ENCODE measurements at regions not wholly inside any gene's neighbourhood (a gene's known extent, or its start where the extent isn't known, plus 50 kb on each side); places are given as distances from the start of the nearest gene placed in this dataset.

- TF ChIP-seq CTCF (IDR thresholded peaks at IDR 0.05; ENCODE audit: insufficient read depth, low read depth, low read length, missing control alignments) = no peak
- no peak for DNase-seq (ENCODE audit: low read depth)
- H3K4me3 ChIP-seq (ENCODE audit: low read length) = no peak overlapping the region
Observed at GRCh38 chr13:30024125-30024865, 173.9 kb upstream of the UBL3 start.

GRCh38 chr13:30023196-30023895, 172.9 kb upstream of the UBL3 start:
- no peak for DNase-seq (ENCODE audit: low read depth)
- no peak for TF ChIP-seq CTCF (IDR thresholded peaks at IDR 0.05; ENCODE audit: insufficient read depth, low read depth, low read length, missing control alignments)
- no peak overlapping the region for H3K4me3 ChIP-seq (ENCODE audit: low read length)

DNA sequence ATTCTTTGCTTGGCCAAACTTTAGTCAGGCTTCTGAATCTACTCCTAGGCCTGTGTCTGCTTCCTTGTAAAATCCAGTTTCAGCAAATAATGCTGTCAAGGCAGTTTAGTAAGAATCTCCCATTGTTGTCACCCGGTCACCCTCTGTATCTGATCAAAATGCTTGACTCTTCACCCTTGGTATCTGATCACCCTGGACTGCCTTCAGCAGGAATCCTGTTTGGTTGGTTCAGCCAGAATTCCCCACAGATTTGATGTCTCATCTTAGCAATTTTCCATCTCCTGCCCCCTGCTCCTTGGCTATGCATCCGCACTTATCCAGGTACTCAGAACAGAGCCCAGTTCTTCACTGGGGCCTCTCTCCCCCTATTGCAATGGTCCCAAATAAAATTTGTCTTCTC, 172.4 kb upstream of the UBL3 start:
- no peak for DNase-seq (ENCODE audit: low read depth)
- no peak for TF ChIP-seq CTCF (IDR thresholded peaks at IDR 0.05; ENCODE audit: insufficient read depth, low read depth, low read length, missing control alignments)
- no peak overlapping the region for H3K4me3 ChIP-seq (ENCODE audit: low read length)

DNA sequence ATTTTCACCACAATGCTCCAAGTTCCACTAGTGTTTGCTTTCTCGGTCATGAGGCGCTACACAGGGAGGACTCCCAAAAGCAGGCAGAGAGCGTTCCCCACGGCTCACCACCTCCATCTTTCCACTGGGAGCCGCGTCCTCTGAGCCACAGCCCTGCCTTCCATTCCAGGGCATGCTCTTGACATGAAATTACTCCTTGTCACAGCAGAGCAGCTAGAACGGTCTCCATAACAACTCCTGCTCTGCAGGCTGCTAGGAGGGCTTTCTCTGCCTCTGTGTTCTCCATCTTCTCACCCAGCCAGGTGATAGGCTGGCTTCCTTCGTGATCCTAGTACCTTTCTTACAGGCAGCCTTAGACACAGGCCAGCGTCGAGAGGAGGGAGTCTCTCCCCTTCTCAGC, 171.8 kb upstream of the UBL3 start:
- no peak overlapping the region for H3K4me3 ChIP-seq (ENCODE audit: low read length)
- DNase-seq (ENCODE audit: low read depth) = no peak
- no peak for TF ChIP-seq CTCF (IDR thresholded peaks at IDR 0.05; ENCODE audit: insufficient read depth, low read depth, low read length, missing control alignments)

DNA sequence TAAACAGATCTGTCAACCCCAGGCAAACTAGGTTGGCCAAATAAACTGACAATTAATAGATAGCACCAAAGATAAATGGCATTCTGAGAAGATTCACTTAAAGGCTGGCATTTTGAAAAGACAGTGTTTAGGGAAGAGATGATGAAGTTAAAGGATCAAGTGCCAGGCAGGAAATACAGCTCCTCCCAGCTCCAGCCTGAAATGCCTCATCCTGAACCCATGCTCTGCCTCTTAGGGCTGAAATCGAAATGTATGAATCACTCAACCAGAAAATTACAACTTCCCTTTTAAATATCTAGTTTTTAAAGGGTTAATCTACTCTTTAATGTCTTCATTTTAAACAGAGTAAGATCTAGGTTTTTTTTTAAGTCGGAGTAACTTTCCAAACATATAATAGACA, 171.2 kb upstream of the UBL3 start:
- DNase-seq (ENCODE audit: low read depth) = peak; percentile 36
- H3K4me3 ChIP-seq (ENCODE audit: low read length) = no peak overlapping the region
- TF ChIP-seq CTCF (IDR thresholded peaks at IDR 0.05; ENCODE audit: insufficient read depth, low read depth, low read length, missing control alignments) = no peak

GRCh38 chr13:30020726-30021312, 170.4 kb upstream of the UBL3 start:
- no peak overlapping the region for H3K4me3 ChIP-seq (ENCODE audit: low read length)
- no peak for TF ChIP-seq CTCF (IDR thresholded peaks at IDR 0.05; ENCODE audit: insufficient read depth, low read depth, low read length, missing control alignments)
- peak; percentile 73 for DNase-seq (ENCODE audit: low read depth)

Measured in epithelial cell of esophagus (primary cell).